WERI-Rb-1 (cell line): ENCODE measurements at regions not wholly inside any gene's neighbourhood (a gene's known extent, or its start where the extent isn't known, plus 50 kb on each side); places are given as distances from the start of the nearest gene placed in this dataset.

Experiments used
- DNase-seq: peaks from one replicate; pipeline ENCODE4 v3.0.0-alpha.2; 2020
- H3K27ac ChIP-seq: fragments of 250-450 bp; sonication (Bioruptor Pico); 2 replicates; pipeline ENCODE4 v1.5.1; 2020; ENCODE audit warnings: mild to moderate bottlenecking, moderate library complexity
- H3K27me3 ChIP-seq: fragments of 250-450 bp; sonication (Bioruptor Pico); 2 replicates; pipeline ENCODE4 v1.5.1; 2021; ENCODE audit warnings: mild to moderate bottlenecking, low read depth, moderate library complexity; ENCODE audit not compliant: insufficient read depth, severe bottlenecking
- H3K36me3 ChIP-seq: fragments of 250-450 bp; sonication (Bioruptor Pico); 2 replicates; pipeline ENCODE4 v1.5.1; 2020; ENCODE audit warnings: mild to moderate bottlenecking, moderate library complexity
- H3K4me3 ChIP-seq: 2 replicates; pipeline ENCODE4 v1.5.1; 2011; ENCODE audit warnings: low read depth, mild to moderate bottlenecking, control low read depth, low read length
- H3K9me3 ChIP-seq: fragments of 250-450 bp; sonication (Bioruptor Pico); 2 replicates; pipeline ENCODE4 v1.5.1; 2021; ENCODE audit warnings: mild to moderate bottlenecking, moderate library complexity; ENCODE audit not compliant: severe bottlenecking
- TF ChIP-seq, protein P1 (sequence below): IDR thresholded peaks from 2 replicates; pipeline ENCODE4 v1.5.1; 2011; ENCODE audit warnings: low read depth, mild to moderate bottlenecking, control low read depth, inconsistent platforms, low read length

DNA sequence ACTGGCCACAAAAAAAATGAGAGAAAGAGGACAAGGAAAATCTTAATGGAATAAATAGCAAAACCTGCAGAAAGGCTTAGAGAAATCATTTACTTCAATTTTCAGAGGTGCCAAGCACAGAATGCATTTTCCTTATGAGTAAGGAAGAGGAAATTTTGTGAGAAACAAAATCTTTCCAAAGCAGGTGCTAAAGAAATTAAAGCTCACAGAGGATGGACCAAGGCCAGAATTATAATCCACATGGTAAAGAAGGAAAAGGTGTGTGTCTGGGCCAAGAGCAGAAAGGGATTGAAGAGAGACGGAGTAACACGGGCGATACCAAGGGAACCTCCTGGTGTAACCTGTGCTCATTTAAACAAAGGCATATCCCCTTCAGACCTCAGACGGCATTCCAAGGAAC is 340.0 kb upstream of the NFIA start:
- no peak overlapping the region for H3K27ac ChIP-seq
- TF ChIP-seq, protein P1, sequence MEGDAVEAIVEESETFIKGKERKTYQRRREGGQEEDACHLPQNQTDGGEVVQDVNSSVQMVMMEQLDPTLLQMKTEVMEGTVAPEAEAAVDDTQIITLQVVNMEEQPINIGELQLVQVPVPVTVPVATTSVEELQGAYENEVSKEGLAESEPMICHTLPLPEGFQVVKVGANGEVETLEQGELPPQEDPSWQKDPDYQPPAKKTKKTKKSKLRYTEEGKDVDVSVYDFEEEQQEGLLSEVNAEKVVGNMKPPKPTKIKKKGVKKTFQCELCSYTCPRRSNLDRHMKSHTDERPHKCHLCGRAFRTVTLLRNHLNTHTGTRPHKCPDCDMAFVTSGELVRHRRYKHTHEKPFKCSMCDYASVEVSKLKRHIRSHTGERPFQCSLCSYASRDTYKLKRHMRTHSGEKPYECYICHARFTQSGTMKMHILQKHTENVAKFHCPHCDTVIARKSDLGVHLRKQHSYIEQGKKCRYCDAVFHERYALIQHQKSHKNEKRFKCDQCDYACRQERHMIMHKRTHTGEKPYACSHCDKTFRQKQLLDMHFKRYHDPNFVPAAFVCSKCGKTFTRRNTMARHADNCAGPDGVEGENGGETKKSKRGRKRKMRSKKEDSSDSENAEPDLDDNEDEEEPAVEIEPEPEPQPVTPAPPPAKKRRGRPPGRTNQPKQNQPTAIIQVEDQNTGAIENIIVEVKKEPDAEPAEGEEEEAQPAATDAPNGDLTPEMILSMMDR, result no peak
- H3K9me3 ChIP-seq, result no peaks in the 10 kb centered on the region
- H3K4me3 ChIP-seq, result no peak overlapping the region
- H3K27me3 ChIP-seq, result no peaks in the 10 kb centered on the region
- no peaks in the 10 kb centered on the region for H3K36me3 ChIP-seq
- no peak for DNase-seq

DNA sequence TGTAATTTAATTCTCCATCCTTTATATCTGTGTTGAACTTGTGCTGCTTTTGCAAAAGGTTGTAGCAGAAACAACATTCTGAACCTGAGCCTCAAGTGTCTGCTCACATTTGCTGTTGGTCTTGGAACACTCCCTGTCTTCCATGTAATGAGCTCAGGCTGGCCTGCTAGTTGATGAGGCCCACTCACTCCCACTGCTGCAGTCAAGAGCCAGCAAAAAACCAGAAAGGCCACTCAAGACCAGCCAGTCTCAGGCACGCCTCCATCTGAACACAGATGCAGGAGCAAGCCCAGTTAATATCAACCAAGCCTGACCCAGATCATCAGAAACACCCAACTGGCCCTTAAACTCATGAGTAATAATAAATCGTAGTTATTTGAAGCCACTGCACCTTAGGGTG is 342.2 kb upstream of the NFIA start:
- TF ChIP-seq, protein P1, result no peak
- H3K27me3 ChIP-seq, result no peaks in the 10 kb centered on the region
- no peak overlapping the region for H3K4me3 ChIP-seq
- no peaks in the 10 kb centered on the region for H3K9me3 ChIP-seq
- DNase-seq, result no peak
- H3K27ac ChIP-seq, result no peak overlapping the region
- no peaks in the 10 kb centered on the region for H3K36me3 ChIP-seq

GRCh38 chr1:60739729-60740128 is 342.6 kb upstream of the NFIA start:
- no peak for DNase-seq
- no peaks in the 10 kb centered on the region for H3K36me3 ChIP-seq
- H3K27me3 ChIP-seq, result no peaks in the 10 kb centered on the region
- H3K4me3 ChIP-seq, result no peak overlapping the region
- TF ChIP-seq, protein P1, result no peak
- H3K27ac ChIP-seq, result no peak overlapping the region
- no peaks in the 10 kb centered on the region for H3K9me3 ChIP-seq

GRCh38 chr1:60732977-60733401 is 349.4 kb upstream of the NFIA start:
- H3K4me3 ChIP-seq, result no peak overlapping the region
- H3K9me3 ChIP-seq, result no peaks in the 10 kb centered on the region
- no peaks in the 10 kb centered on the region for H3K27me3 ChIP-seq
- TF ChIP-seq, protein P1, result no peak
- no peak for DNase-seq
- H3K27ac ChIP-seq, result no peak overlapping the region
- no peaks in the 10 kb centered on the region for H3K36me3 ChIP-seq

DNA sequence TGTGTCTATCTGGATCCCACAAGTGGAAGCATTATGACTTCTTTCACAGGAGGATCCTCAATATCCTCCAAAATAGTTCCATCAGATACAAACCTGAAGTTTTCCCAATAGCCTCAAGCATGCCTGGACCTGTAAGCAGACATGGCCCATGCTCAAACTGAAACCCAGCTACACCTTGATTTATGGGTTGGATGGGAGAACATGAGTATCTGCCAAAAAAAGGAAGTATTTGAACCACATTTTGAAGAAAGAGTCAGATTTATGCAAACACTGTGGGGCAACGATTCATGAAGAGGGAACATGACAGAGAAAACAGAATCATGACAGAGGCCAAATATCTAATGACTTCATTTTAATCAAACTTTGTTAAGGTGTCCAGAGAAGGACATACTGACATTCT is 351.0 kb upstream of the NFIA start:
- H3K9me3 ChIP-seq, result no peaks in the 10 kb centered on the region
- TF ChIP-seq, protein P1, result no peak
- H3K36me3 ChIP-seq, result no peaks in the 10 kb centered on the region
- no peak overlapping the region for H3K27ac ChIP-seq
- H3K27me3 ChIP-seq, result no peaks in the 10 kb centered on the region
- H3K4me3 ChIP-seq, result no peak overlapping the region
- no peak for DNase-seq

GRCh38 chr1:60727552-60727951 is 354.8 kb upstream of the NFIA start:
- Histone ChIP-seq H3K9me3 (no peaks in the 10 kb centered on the region), H3K4me3 (no peak overlapping the region), H3K36me3 (no peaks in the 10 kb centered on the region), H3K27ac (no peak overlapping the region), H3K27me3 (no peaks in the 10 kb centered on the region)
- TF ChIP-seq, protein P1, result no peak
- DNase-seq, result no peak
